ENCODE measurements at regions not wholly inside any gene's neighbourhood (a gene's known extent, or its start where the extent isn't known, plus 50 kb on each side); places are given as distances from the start of the nearest gene placed in this dataset.

DNA sequence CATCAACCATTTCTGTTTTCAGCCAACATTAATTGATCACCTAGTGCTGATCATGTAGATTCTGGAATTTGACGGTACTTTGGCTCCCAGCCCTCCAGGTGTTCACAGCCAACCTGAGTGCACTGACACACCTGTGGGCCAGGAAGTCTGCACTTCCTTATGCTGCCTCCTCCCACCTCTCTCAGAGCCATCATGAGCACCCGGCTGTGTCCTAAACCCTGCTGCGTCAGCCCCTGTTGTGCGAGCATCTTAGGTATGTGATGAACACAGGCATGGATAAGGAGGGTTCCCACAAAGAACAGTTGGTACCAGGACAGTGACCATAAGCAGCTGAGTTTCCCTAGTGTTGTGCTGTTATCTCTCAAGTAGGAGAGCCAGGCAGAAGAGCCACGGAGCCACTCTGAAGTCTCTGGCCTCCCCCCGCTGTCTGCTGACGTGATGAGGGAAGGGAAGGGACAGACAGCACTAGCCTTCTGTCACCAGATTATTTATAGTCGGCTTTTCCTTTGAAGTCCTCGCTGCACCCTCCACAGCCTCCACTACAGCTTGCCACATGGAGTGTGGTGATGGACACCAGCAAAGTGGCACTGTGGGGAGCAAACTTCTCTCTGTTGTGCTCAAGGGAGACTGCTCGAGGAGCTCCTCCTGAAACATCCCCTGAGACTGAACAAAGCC is 162.8 kb upstream of the ANKFN1 start:
- TF ChIP-seq POLR2AphosphoS5 (IDR thresholded peaks at IDR 0.05) = no peak
- TF ChIP-seq CTCF (IDR thresholded peaks at IDR 0.05) = no peak
- TF ChIP-seq POLR2A (IDR thresholded peaks at IDR 0.05) = no peak
